ENCODE measurements at regions not wholly inside any gene's neighbourhood (a gene's known extent, or its start where the extent isn't known, plus 50 kb on each side); places are given as distances from the start of the nearest gene placed in this dataset.

DNA sequence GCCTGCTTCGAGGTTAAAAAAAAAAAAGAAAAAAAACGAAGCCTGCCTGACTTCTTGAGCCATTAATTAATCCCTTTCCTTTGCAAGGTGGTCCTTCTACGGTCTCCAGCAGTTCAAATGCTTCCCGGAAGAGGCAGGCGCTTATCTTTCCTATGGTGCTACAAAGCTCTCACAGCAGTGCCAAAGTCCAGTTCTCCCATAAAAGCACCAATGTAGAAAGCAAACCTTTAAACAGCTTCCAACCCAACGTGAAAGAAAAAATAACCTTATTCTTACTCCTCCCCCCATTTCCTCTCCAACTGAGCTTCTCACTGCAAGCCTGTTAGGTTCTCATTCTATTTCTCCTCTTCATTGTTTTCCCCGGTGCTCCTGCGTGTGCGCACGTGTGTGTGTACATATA, 317.4 kb upstream of the SOX11 start:
- DNase-seq = no peak

- no peak for DNase-seq
These were observed 314.9 kb upstream of the SOX11 start for GRCh38 chr2:5377323-5377722.

DNA sequence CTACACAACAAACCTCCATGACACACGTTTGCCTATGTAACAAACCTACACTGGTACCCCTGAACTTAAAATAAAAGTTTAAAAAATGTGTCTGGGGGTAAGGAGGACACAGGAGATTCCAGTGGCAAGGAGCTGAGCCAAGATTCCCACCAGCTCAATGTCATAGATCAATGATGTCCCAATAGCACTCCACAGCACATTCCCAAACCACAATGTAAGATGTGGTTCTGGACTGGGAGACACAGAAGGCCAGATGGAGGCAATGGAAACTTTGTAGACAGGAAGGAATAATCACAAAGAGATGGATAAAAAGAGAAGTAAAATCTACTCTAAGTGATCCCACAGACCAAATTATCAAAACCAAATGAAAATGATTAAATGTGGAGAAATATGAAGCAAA, 312.4 kb upstream of the SOX11 start:
- DNase-seq = no peak

DNA sequence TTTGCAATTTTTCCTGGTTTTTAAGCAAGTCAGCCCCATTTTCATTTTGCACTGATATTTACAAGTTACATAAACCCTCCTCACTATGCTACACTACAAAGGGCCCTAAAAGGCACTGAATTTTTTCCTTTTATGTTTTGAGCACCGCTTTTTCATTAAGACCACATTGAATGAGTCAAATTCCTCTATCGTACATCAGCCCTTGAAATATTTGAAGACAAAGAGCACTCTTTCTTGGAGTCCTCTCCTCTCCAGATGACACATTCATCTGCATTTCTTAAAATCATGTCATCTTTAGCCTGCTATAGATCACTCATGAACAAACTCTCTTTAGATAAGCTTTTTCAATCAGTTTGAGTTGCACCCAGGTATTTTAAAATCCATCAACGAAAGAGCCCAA, 306.6 kb upstream of the SOX11 start:
- no peak for DNase-seq

- DNase-seq = no peak
These were observed 304.8 kb upstream of the SOX11 start for GRCh38 chr2:5387406-5387805.

DNA sequence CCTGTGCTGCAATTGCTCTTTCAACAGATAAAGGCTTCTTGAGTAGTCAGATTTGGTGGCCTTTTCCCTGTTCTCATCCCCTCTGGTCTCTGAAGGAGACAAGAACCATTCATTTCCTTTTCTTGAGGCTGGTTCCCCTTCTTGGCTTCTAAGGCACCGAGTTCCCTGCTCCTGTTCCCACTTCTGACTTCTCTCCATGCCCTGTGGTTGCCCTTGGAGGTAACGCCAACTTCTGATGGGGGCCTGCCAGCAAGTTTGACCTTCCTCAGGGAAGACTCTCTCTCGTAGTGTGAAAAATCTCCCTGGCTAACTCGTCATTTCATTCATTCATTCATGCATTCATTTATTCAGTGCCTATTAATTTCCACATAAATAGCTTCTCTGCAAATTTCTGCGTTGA, 302.4 kb upstream of the SOX11 start:
- DNase-seq = no peak

GRCh38 chr2:5391362-5391761, 300.8 kb upstream of the SOX11 start:
- DNase-seq = no peak

DNA sequence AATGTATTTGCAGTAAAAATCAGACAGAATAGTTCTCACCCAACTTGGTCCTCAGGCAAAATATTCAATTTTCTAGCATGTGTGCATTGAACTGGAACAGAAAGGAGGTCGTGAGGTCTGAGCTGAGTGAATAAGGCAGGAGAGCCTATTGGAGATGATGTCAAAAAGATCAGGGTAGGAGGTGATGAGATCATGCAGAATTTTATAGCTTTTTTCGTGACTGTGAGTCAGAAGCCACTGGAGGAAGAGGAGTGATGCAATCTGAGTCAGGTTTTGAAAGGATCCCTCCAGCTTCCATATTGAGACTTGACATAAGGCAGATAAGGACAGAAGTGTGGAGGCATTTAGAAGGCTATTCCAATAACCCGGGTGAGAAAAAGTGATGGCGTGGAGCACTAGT, 299.5 kb upstream of the SOX11 start:
- DNase-seq = no peak

GRCh38 chr2:5393474-5393873, 298.7 kb upstream of the SOX11 start:
- no peak for DNase-seq

DNA sequence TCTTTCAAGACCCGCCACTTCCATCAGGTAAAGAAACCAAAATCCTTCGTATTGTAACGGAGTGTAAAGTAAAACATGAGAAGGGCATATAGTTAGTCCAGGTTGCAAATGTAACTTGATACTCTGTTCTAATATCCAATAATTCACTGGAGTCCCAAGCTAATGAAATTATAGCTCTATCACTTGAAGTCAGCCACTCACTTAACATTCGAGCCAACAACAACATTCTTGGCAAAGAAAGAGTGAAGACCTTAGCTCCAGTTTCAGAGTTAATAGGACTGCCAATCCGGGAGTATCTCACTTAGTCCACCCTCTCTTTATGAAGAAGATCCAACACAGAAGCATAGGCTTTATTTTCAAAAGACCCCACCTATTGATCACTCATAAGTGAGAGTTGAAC, 298.0 kb upstream of the SOX11 start:
- DNase-seq = no peak

- no peak for DNase-seq
These were observed 291.0 kb upstream of the SOX11 start for GRCh38 chr2:5401115-5401657.

- DNase-seq = no peak
These were observed 288.8 kb upstream of the SOX11 start for GRCh38 chr2:5403392-5403791.

DNA sequence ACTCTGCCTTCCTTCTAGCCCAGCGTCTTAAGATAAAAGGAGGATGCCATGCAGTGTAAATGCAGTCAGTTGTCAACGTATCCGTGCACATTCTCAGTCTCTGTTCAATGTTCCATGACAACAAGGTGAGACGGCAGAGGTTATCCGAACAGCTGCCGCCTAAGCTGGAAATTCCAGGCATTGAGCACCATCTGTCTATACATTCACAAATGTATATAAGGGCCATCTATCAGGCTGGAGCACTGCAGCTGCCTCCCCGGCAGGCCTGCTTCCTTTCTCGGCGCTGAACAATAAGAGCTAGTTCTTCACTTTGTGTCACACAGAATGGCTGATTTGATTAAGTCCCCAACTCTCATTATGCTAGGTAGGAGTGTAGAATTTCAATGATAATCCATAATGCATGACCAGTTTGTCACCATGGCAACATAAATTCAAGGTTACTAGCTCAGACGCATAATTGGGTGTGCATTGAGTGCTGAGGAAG, 282.2 kb upstream of the SOX11 start:
- DNase-seq = no peak

GRCh38 chr2:5410991-5411700, 281.0 kb upstream of the SOX11 start:
- no peak for DNase-seq

- no peak for DNase-seq
These were observed 280.2 kb upstream of the SOX11 start for GRCh38 chr2:5412001-5412400.

DNA sequence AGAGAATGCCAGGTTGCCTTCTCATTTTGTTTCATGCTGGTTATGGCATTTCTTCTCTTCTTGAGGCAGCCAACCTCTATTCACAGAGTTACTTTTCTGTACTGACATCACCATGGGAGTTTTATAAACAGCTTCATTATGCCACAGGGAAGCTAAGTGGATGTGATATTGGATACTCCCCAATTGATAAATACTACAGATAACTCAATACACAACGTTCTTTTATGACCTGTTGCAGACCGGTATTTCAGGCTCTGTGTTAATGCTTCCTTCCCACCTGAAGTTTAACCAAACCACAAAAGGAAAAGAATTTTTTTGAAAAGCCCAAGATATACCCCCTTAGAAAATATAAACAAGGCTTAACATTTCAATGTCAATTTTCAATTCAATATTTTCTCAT, 258.3 kb upstream of the SOX11 start:
- DNase-seq = no peak

- no peak for DNase-seq
These were observed 254.8 kb upstream of the SOX11 start for GRCh38 chr2:5437375-5437774.

DNA sequence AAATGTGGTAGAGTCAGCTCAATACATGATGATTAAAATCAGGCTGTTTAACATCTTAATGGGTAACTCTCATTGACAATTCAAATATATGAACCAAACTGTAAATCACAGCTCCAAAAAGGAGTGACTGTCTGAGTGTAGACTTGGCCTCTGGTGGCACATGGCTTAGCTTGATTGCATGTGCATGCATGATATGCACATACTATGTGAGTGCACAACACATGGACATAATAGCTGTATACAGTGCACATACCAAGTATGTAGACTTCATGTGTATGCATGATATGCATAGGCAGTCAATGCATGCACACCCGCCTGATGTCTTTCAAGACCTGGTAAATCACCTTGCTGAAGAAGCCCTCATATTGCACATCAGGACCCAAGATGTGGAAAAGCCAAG, 252.0 kb upstream of the SOX11 start:
- DNase-seq = no peak

GRCh38 chr2:5442736-5443135, 249.4 kb upstream of the SOX11 start:
- DNase-seq = no peak

- DNase-seq = no peak
These were observed 248.0 kb upstream of the SOX11 start for GRCh38 chr2:5444168-5444567.

GRCh38 chr2:5444854-5445253, 247.3 kb upstream of the SOX11 start:
- DNase-seq = no peak

DNA sequence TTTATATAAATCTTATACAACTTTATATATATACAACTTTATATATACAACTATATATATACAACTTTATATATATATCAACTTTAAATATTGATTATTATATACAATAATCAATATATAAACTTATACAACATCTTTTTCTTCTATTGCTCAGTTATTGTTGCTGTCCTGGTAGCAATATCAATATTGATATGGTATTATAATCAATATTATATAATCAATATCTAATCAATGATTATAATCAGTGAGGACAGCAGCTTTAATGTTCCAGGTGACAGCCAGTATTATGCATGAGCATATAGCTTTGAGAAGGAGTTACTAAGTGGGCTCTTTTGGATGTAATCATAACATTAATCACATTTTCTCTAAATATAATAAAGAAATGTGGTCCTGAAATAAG, 242.3 kb upstream of the SOX11 start:
- no peak for DNase-seq

DNA sequence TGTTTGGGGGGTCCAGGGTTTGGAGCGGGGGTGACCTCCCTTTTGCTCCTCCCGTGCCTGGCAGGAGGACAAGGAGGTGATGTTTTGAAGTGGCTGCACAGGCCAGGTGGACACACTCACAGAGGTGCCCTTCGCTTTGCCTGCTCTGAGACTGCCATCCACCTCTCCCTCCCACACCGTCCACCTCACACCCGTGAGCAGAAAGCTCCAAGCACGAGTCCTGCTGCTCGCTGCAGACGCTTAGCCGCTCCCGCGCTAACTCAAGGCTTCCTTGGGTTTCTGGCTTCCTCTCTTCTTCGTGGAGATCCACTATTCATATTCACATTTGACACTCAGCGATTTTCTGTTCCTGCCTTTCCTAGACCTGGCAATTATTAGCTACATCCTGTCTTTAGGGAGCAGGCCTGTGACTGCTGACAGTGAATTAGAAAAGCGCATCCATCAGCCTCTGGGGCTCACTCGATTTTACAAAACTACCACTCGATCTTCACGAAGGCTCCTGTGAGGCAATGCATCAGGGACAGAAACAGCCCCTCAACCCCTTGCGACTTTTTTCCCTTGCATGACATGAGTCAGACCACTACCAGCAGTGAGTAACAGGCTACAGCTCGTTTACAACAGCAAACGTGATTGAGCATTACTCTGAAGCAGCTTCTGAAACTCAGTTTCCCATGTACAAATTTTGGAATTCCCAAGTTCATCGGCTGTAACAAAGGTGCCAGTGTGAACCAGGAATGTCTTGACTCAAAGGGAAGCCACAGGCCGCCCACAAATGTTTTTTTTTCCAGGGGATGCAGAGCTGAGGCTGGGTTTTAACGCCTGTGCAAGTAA, 238.7 kb upstream of the SOX11 start:
- no peak for DNase-seq

DNA sequence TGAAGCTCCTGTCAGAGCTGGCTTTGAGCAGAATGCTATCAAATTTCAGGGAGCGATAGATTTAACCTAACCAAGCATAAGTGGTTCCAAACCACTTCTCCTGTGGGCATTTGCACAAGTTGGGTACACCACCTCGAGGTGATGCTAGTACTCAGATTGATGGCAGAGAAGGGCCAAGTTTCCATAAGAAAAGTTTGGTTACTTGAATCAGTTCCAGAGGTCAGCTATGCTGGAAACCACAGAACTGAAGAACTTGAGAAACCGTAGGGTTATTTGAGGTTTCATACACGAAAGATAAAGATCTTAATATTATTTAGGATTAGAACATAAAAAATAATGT, 238.2 kb upstream of the SOX11 start:
- DNase-seq = no peak

All from hippocampal formation (tissue), 2 donors.